Aorta (tissue), 5 donors: ENCODE measurements at regions not wholly inside any gene's neighbourhood (a gene's known extent, or its start where the extent isn't known, plus 50 kb on each side); places are given as distances from the start of the nearest gene placed in this dataset.

Source experiments
- ATAC-seq: fragments of 200-7000 bp; cut with Tn5 transposase; one replicate; pipeline ENCODE4 v1.9.1; 2022; ENCODE audit warnings: moderate library complexity; ENCODE audit not compliant: low FRiP score
- DNase-seq, 2 donors: peaks; one replicate each; pipeline ENCODE4 v3.0.0-alpha.2; 2020
- H3K27ac ChIP-seq, 2 donors: one replicate each; pipeline ENCODE4 v1.5.1; 2013; ENCODE audit warnings: low read length in 2 of 2, mild to moderate bottlenecking in 2 of 2, moderate library complexity in 2 of 2, control low read depth in 1 of 2, inconsistent platforms in 1 of 2, low read depth in 1 of 2
- H3K27me3 ChIP-seq, 2 donors: one replicate each; pipeline ENCODE4 v1.6.1; 2013; ENCODE audit warnings: control low read depth in 1 of 2, low read length in 1 of 2, mild to moderate bottlenecking in 1 of 2, moderate library complexity in 1 of 2; ENCODE audit not compliant: insufficient read depth in 2 of 2, control insufficient read depth in 1 of 2
- H3K36me3 ChIP-seq, 2 donors: one replicate each; pipeline ENCODE4 v1.6.1; 2013; ENCODE audit warnings: control low read depth in 1 of 2, low read length in 1 of 2, mild to moderate bottlenecking in 1 of 2; ENCODE audit not compliant: insufficient read depth in 2 of 2, control insufficient read depth in 1 of 2
- H3K4me1 ChIP-seq, 2 donors: one replicate each; pipeline ENCODE4 v1.6.1; 2013; ENCODE audit warnings: low read length in 2 of 2, control low read depth in 1 of 2, mild to moderate bottlenecking in 1 of 2, moderate library complexity in 1 of 2; ENCODE audit not compliant: insufficient read depth in 2 of 2, control insufficient read depth in 1 of 2
- H3K4me3 ChIP-seq, 2 donors: one replicate each; pipeline ENCODE4 v1.5.1; 2013; ENCODE audit warnings: low read length in 2 of 2, control low read depth in 1 of 2, mild to moderate bottlenecking in 1 of 2
- H3K9me3 ChIP-seq: one replicate; pipeline ENCODE4 v1.6.1; 2013; ENCODE audit warnings: mild to moderate bottlenecking, low read length; ENCODE audit not compliant: control insufficient read depth
- WGBS, 2 donors: extraction: QIAGEN DNeasy Blood & Tissue Kit; methylation state at CpG; one replicate each; pipeline ENCODE4 v1.1.7; 2013; 5-methylcytosine and 5-hydroxymethylcytosine counted together
- intact Hi-C, 2 donors: fragments of 100-400 bp; cut with DNase I; formaldehyde crosslinking; loops; one replicate each; pipeline versions ENCODE4 v1.14.2 to v1.15.0; 2022
- donor health status: healthy with polysubstance abuse.
- donor health status: Bipolar disorder and iron deficiency.
- donor health status: DM: no; HTN: no; CAD: no.
- donor health status: DM: no; HTN: no; CAD: no.
- donor health status: DM: yes; HTN: yes; CAD: no.

GRCh38 chr9:127553793-127554192 is 58.3 kb upstream of the STXBP1 start:
- Histone ChIP-seq H3K4me3 (no peak overlapping the region), H3K4me1 (no peaks in the 10 kb centered on the region), H3K27me3 (no peaks in the 10 kb centered on the region), H3K27ac (no peak overlapping the region), H3K9me3 (no peaks in the 10 kb centered on the region), H3K36me3 (no peaks in the 10 kb centered on the region)
- DNase-seq = no peak
- intact Hi-C loops = no loop called here
- no peak for ATAC-seq
- WGBS, 2 donors = 85 to 88% methylated on average over 4 of the region's 4 CpGs

GRCh38 chr9:127554966-127555839 is 56.9 kb upstream of the STXBP1 start:
- H3K27me3 ChIP-seq = no peaks in the 10 kb centered on the region
- no peaks in the 10 kb centered on the region for H3K9me3 ChIP-seq
- no peak for ATAC-seq
- no peak overlapping the region for H3K4me3 ChIP-seq
- H3K4me1 ChIP-seq = no peaks in the 10 kb centered on the region
- WGBS, 2 donors = 82 to 86% methylated on average over 15 of the region's 15 CpGs
- no peak for DNase-seq
- H3K36me3 ChIP-seq = no peaks in the 10 kb centered on the region
- H3K27ac ChIP-seq = peak overlapping the region in 1 of 2 donors; percentile 43
- intact Hi-C loops = no loop called here

- Histone ChIP-seq H3K27me3 (no peaks in the 10 kb centered on the region), H3K4me1 (peaks cover 0 to under 1% of the 10 kb centered on the region in 2 donors), H3K27ac (peak overlapping the region in 1 of 2 donors; percentile 43), H3K4me3 (no peak overlapping the region), H3K9me3 (no peaks in the 10 kb centered on the region), H3K36me3 (no peaks in the 10 kb centered on the region)
- ATAC-seq (peak; percentile 70), DNase-seq (peak; percentile 91)
- intact Hi-C loops = no loop called here
- WGBS, 2 donors = 26 to 28% methylated on average over 13 of the region's 13 CpGs
These were observed 55.9 kb upstream of the STXBP1 start for GRCh38 chr9:127555840-127556820.

DNA sequence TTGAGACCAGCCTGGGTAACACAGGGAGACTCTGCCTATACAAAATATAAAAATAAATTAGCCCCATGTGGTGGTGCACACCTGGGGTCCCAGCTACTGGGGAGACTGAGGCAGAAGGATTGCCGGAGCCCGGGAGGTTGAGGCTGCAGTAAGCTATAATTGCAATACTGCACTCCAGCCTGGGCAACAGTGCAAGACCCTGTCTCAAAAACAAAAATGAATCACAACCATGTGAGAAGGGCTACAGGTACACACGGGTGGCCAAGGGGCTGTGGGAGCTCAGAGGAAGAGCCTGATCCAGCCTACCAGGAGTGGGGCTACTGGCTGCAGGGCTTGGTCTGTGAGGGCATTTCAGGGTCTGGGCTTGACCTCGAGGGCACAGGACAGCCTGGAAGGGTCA is 55.2 kb upstream of the STXBP1 start:
- no peak for DNase-seq
- no peaks in the 10 kb centered on the region for H3K36me3 ChIP-seq
- 68 to 69% methylated on average over 4 of the region's 4 CpGs for WGBS, 2 donors
- no peaks in the 10 kb centered on the region for H3K9me3 ChIP-seq
- peak overlapping the region in 1 of 2 donors; percentile 45 for H3K27ac ChIP-seq
- no peak for ATAC-seq
- peaks cover 0 to 3% of the 10 kb centered on the region in 2 donors for H3K4me1 ChIP-seq
- no peaks in the 10 kb centered on the region for H3K27me3 ChIP-seq
- no peak overlapping the region for H3K4me3 ChIP-seq
- intact Hi-C loops = no loop called here

- intact Hi-C loops = no loop called here
- no peaks in the 10 kb centered on the region for H3K36me3 ChIP-seq
- no peak overlapping the region for H3K4me3 ChIP-seq
- no peaks in the 10 kb centered on the region for H3K27me3 ChIP-seq
- WGBS, 2 donors = 4 to 7% methylated on average over 5 of the region's 5 CpGs
- H3K27ac ChIP-seq = peak overlapping the region in 1 of 2 donors; percentile 35
- H3K4me1 ChIP-seq = peaks cover 0 to 3% of the 10 kb centered on the region in 2 donors
- no peak for ATAC-seq
- no peaks in the 10 kb centered on the region for H3K9me3 ChIP-seq
- peak in 1 of 2 donors; percentile 69 for DNase-seq
These were observed 54.6 kb upstream of the STXBP1 start for GRCh38 chr9:127557466-127557869.

GRCh38 chr9:127557998-127558546 is 54.0 kb upstream of the STXBP1 start:
- 68% methylated on average over 11 of the region's 11 CpGs for WGBS, 2 donors
- no peak for DNase-seq

GRCh38 chr9:127558581-127559246 is 53.4 kb upstream of the STXBP1 start:
- DNase-seq = no peak
- Histone ChIP-seq H3K27ac (peak overlapping the region in 1 of 2 donors; percentile 5), H3K36me3 (no peaks in the 10 kb centered on the region), H3K9me3 (no peaks in the 10 kb centered on the region), H3K4me1 (peaks cover 0 to 3% of the 10 kb centered on the region in 2 donors), H3K4me3 (no peak overlapping the region), H3K27me3 (no peaks in the 10 kb centered on the region)
- 74 to 77% methylated on average over 9 of the region's 9 CpGs for WGBS, 2 donors
- ATAC-seq = no peak
- intact Hi-C loops = no loop called here

More at GRCh38 chr9:127557998-127558546, 54.0 kb upstream of the STXBP1 start:
- Histone ChIP-seq H3K4me3 (no peak overlapping the region), H3K9me3 (no peaks in the 10 kb centered on the region), H3K4me1 (peaks cover 0 to 3% of the 10 kb centered on the region in 2 donors), H3K27me3 (no peaks in the 10 kb centered on the region), H3K36me3 (no peaks in the 10 kb centered on the region), H3K27ac (peak overlapping the region in 1 of 2 donors; percentile 19)
- intact Hi-C loops = no loop called here
- no peak for ATAC-seq

- Histone ChIP-seq H3K36me3 (no peaks in the 10 kb centered on the region), H3K4me1 (peaks cover 0 to 3% of the 10 kb centered on the region in 2 donors), H3K9me3 (no peaks in the 10 kb centered on the region), H3K4me3 (no peak overlapping the region), H3K27me3 (no peaks in the 10 kb centered on the region), H3K27ac (peak overlapping the region in 1 of 2 donors; percentile 5)
- DNase-seq (no peak), ATAC-seq (no peak)
- intact Hi-C loops = no loop called here
- 67 to 69% methylated on average over 5 of the region's 5 CpGs for WGBS, 2 donors
These were observed 52.8 kb upstream of the STXBP1 start for GRCh38 chr9:127559247-127559680.
